Epithelial cell of esophagus (primary cell): ENCODE measurements at regions not wholly inside any gene's neighbourhood (a gene's known extent, or its start where the extent isn't known, plus 50 kb on each side); places are given as distances from the start of the nearest gene placed in this dataset.

Source experiments
- DNase-seq: peaks from one replicate; pipeline ENCODE4 v3.0.0; 2010; ENCODE audit warnings: low read depth
- H3K4me3 ChIP-seq: 2 replicates; pipeline ENCODE4 v1.5.1; 2011; ENCODE audit warnings: mild to moderate bottlenecking, low read length, control low read depth
- CTCF ChIP-seq: IDR thresholded peaks from 2 replicates; pipeline ENCODE4 v1.5.1; 2011; ENCODE audit warnings: low read depth, mild to moderate bottlenecking, low read length, control low read depth, inconsistent platforms; ENCODE audit not compliant: insufficient read depth; ENCODE audit errors: missing control alignments

- H3K4me3 ChIP-seq = no peak overlapping the region
- DNase-seq = no peak
- TF ChIP-seq CTCF = no peak
These were observed 52.5 kb upstream of the NBL1 start for GRCh38 chr1:19591482-19592091.

- no peak for DNase-seq
- no peak for TF ChIP-seq CTCF
- H3K4me3 ChIP-seq = no peak overlapping the region
These were observed 58.6 kb upstream of the NBL1 start for GRCh38 chr1:19585507-19585906.

- peak; percentile 69 for DNase-seq
- TF ChIP-seq CTCF = peak; percentile 71
- no peak overlapping the region for H3K4me3 ChIP-seq
These were observed 61.8 kb upstream of the NBL1 start for GRCh38 chr1:19582318-19582717.

GRCh38 chr1:19581381-19581780 is 62.7 kb upstream of the NBL1 start:
- no peak for DNase-seq
- H3K4me3 ChIP-seq = no peak overlapping the region
- TF ChIP-seq CTCF = no peak

- no peak for DNase-seq
- no peak overlapping the region for H3K4me3 ChIP-seq
- no peak for TF ChIP-seq CTCF
These were observed 66.5 kb upstream of the NBL1 start for GRCh38 chr1:19577561-19577960.

GRCh38 chr1:19577036-19577435 is 67.1 kb upstream of the NBL1 start:
- no peak for TF ChIP-seq CTCF
- DNase-seq = no peak

GRCh38 chr1:19569786-19570185 is 74.3 kb upstream of the NBL1 start:
- TF ChIP-seq CTCF = no peak
- no peak overlapping the region for H3K4me3 ChIP-seq
- no peak for DNase-seq

More at GRCh38 chr1:19577036-19577435, 67.1 kb upstream of the NBL1 start:
- H3K4me3 ChIP-seq = no peak overlapping the region
